Heart left ventricle (tissue), 13 donors: ENCODE measurements at regions not wholly inside any gene's neighbourhood (a gene's known extent, or its start where the extent isn't known, plus 50 kb on each side); places are given as distances from the start of the nearest gene placed in this dataset.

Source experiments
- POLR2A ChIP-seq, 2 donors: fragments of 450-650 bp; IDR thresholded peaks; one replicate each; pipeline ENCODE4 v1.6.1; 2017; ENCODE audit warnings: antibody characterized with exemption in 2 of 2, mild to moderate bottlenecking in 2 of 2, moderate library complexity in 2 of 2
- TF ChIP-seq, protein P1 (sequence below), 12 donors: fragments of 200-600 bp; sonication (generic) in 4 of 12; IDR thresholded peaks; one replicate each; pipeline versions ENCODE4 v1.5.0 to v1.8.0; 2018 to 2022; ENCODE audit warnings: antibody characterized with exemption in 12 of 12, mild to moderate bottlenecking in 5 of 12
- donor health status: ischemic (EF 13 %, LVEDD 7.1; RV severe dilation, severe dysfunction).
- donor health status: DM: no; HTN: yes; CAD: no.
- donor health status: DM: no; HTN: no; CAD: no.
- donor health status: ischemic (EF 25% LVEDD 6.9; RV normal size, moderate dysfunction).
- donor health status: ischemic (EF 25% LVEDD 5.7; RV mildly dilated, moderate dysfunction).
- donor health status: ischemic (EF 35%, LVEDD 5.7; RV mildly dilated, moderate dysfunction).
- donor health status: nonischemic (EF 11% LVEDD 7.7; RV severe dilation, severe dysfunction).
- donor health status: DM: yes; HTN: yes; CAD: no.
- donor health status: PGD.
- donor health status: ischemic (EF 29% LVEDD 5.4; RV normal size, mild dysfunction).
- donor health status: nonischemic (EF 23%, LVEDD 6.1; RV moderate dilation, normal function).

DNA sequence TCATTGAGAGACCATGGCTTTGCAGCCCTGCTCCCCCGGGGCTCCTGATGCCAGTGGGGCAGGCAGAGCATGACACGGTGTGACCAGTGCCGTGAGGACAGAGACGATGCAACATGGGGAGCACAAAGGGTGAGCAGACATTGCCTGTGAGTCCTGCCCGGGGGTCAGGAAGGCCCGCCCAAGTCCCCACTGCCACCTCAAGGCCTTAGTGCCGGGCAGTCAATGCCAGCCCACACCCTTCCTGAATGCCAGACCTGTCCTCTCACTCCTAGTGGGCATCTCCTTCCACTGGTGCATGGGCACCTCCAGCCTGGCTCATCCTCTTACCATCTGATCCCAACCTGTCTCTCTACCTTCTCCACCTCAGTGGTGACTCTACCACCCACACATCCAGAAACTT is 157.9 kb upstream of the ZMIZ1 start:
- TF ChIP-seq, protein P1, sequence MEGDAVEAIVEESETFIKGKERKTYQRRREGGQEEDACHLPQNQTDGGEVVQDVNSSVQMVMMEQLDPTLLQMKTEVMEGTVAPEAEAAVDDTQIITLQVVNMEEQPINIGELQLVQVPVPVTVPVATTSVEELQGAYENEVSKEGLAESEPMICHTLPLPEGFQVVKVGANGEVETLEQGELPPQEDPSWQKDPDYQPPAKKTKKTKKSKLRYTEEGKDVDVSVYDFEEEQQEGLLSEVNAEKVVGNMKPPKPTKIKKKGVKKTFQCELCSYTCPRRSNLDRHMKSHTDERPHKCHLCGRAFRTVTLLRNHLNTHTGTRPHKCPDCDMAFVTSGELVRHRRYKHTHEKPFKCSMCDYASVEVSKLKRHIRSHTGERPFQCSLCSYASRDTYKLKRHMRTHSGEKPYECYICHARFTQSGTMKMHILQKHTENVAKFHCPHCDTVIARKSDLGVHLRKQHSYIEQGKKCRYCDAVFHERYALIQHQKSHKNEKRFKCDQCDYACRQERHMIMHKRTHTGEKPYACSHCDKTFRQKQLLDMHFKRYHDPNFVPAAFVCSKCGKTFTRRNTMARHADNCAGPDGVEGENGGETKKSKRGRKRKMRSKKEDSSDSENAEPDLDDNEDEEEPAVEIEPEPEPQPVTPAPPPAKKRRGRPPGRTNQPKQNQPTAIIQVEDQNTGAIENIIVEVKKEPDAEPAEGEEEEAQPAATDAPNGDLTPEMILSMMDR (IDR thresholded peaks at IDR 0.05), result no peak
- TF ChIP-seq POLR2A (IDR thresholded peaks at IDR 0.05), result no peak
